ENCODE measurements at regions not wholly inside any gene's neighbourhood (a gene's known extent, or its start where the extent isn't known, plus 50 kb on each side); places are given as distances from the start of the nearest gene placed in this dataset.

- no peak for TF ChIP-seq CTCF (conservative IDR thresholded peaks at IDR 0.05; ENCODE audit: low read depth in 2 of 2)
- no peak for TF ChIP-seq POLR2AphosphoS5 (IDR thresholded peaks at IDR 0.05; ENCODE audit: low read depth)
- no peak for TF ChIP-seq JUNB (IDR thresholded peaks at IDR 0.05; ENCODE audit: unreplicated experiment)
- TF ChIP-seq EZH2 (IDR thresholded peaks at IDR 0.05; ENCODE audit: low read depth, unreplicated experiment), result no peak
- no peak for TF ChIP-seq EZH2phosphoT487 (IDR thresholded peaks at IDR 0.05; ENCODE audit: unreplicated experiment)
- no peak for TF ChIP-seq STAT1 (IDR thresholded peaks at IDR 0.05; ENCODE audit: unreplicated experiment)
- no peak for TF ChIP-seq REST (IDR thresholded peaks at IDR 0.05; ENCODE audit: unreplicated experiment)
- TF ChIP-seq ETS1 (IDR thresholded peaks at IDR 0.05), result no peak
- TF ChIP-seq ZNF462 (CRISPR knock-in tag; IDR thresholded peaks at IDR 0.05), result no peak
- no peak for TF ChIP-seq ZNF331 (CRISPR knock-in tag; IDR thresholded peaks at IDR 0.05; ENCODE audit: low read depth)
- TF ChIP-seq ZNF114 (CRISPR knock-in tag; IDR thresholded peaks at IDR 0.05), result no peak
- TF ChIP-seq CREB1 (CRISPR knock-in tag; IDR thresholded peaks at IDR 0.05; ENCODE audit: low read depth), result no peak
These were observed 1398.3 kb upstream of the CDH6 start for GRCh38 chr5:29795096-29795652.

All from GM23338 (cell line).